CD4-positive, alpha-beta memory T cell (primary cell): ENCODE measurements at regions not wholly inside any gene's neighbourhood (a gene's known extent, or its start where the extent isn't known, plus 50 kb on each side); places are given as distances from the start of the nearest gene placed in this dataset.

Experiments used
- CTCF ChIA-PET: fragments of 350-600 bp; sonication (Branson Sonifier 250); formaldehyde crosslinking; loops from one replicate; lab custom pipeline; 2021; ENCODE audit warnings: inconsistent platforms; ENCODE audit not compliant: partially characterized antibody; lab: Charles Lee
- POLR2A ChIA-PET: fragments of 350-600 bp; sonication (Branson Sonifier 250); formaldehyde crosslinking; loops from one replicate; lab custom pipeline; 2021; ENCODE audit not compliant: partially characterized antibody; lab: Charles Lee
- DNase-seq, 5 donors: peaks; one replicate each; pipeline versions ENCODE4 v3.0.0 to v3.0.0-alpha.2; 2020 to 2022; ENCODE audit warnings: mixed read lengths in 1 of 5
- H3K27ac ChIP-seq: one replicate; pipeline ENCODE4 v1.7.0; 2013; ENCODE audit warnings: low read depth, low read length
- H3K27me3 ChIP-seq: 2 replicates; pipeline ENCODE4 v1.7.0; 2013; ENCODE audit warnings: mild to moderate bottlenecking, low read length, moderate library complexity; ENCODE audit not compliant: insufficient read depth
- H3K36me3 ChIP-seq: 2 replicates; pipeline ENCODE4 v1.7.0; 2013; ENCODE audit warnings: mild to moderate bottlenecking, low read length, moderate library complexity; ENCODE audit not compliant: insufficient read depth
- H3K4me1 ChIP-seq: 2 replicates; pipeline ENCODE4 v1.7.0; 2013; ENCODE audit warnings: mild to moderate bottlenecking, low read length, moderate library complexity; ENCODE audit not compliant: insufficient read depth
- H3K4me3 ChIP-seq, 2 donors: one replicate each; pipeline ENCODE4 v1.7.0; 2013; ENCODE audit warnings: low read length in 2 of 2, mild to moderate bottlenecking in 1 of 2
- H3K9me3 ChIP-seq, 2 donors: one replicate each; pipeline ENCODE4 v1.7.0; 2013; ENCODE audit warnings: low read length in 2 of 2, control low read depth in 1 of 2; ENCODE audit not compliant: control insufficient read depth in 1 of 2
- H3K27ac Mint-ChIP-seq, 7 donors: one replicate each; pipeline ENCODE4 v1.8.0; 2020 to 2021; ENCODE audit warnings: mixed read lengths in 7 of 7, mild to moderate bottlenecking in 6 of 7, inconsistent platforms in 3 of 7, moderate library complexity in 3 of 7
- H3K27me3 Mint-ChIP-seq, 2 donors: one replicate each; pipeline ENCODE4 v1.8.0; 2020 to 2021; ENCODE audit warnings: mixed read lengths in 2 of 2
- H3K36me3 Mint-ChIP-seq, 2 donors: one replicate each; pipeline ENCODE4 v1.8.0; 2020 to 2021; ENCODE audit warnings: mixed read lengths in 2 of 2, inconsistent platforms in 1 of 2, mild to moderate bottlenecking in 1 of 2
- H3K4me1 Mint-ChIP-seq, 4 donors: one replicate each; pipeline ENCODE4 v1.8.0; 2020 to 2021; ENCODE audit warnings: mixed read lengths in 4 of 4, mild to moderate bottlenecking in 1 of 4
- H3K4me3 Mint-ChIP-seq, 8 donors: one replicate each; pipeline ENCODE4 v1.8.0; 2020 to 2021; ENCODE audit warnings: mixed read lengths in 8 of 8, mild to moderate bottlenecking in 7 of 8, moderate library complexity in 6 of 8, inconsistent platforms in 3 of 8
- H3K9me3 Mint-ChIP-seq, 8 donors: one replicate each; pipeline ENCODE4 v1.8.0; 2020 to 2021; ENCODE audit warnings: mixed read lengths in 8 of 8, mild to moderate bottlenecking in 5 of 8, inconsistent platforms in 3 of 8, moderate library complexity in 1 of 8
- intact Hi-C: fragments of 100-400 bp; cut with micrococcal nuclease; formaldehyde crosslinking; loops from one replicate; pipeline ENCODE4 v1.15.1; 2023

DNA sequence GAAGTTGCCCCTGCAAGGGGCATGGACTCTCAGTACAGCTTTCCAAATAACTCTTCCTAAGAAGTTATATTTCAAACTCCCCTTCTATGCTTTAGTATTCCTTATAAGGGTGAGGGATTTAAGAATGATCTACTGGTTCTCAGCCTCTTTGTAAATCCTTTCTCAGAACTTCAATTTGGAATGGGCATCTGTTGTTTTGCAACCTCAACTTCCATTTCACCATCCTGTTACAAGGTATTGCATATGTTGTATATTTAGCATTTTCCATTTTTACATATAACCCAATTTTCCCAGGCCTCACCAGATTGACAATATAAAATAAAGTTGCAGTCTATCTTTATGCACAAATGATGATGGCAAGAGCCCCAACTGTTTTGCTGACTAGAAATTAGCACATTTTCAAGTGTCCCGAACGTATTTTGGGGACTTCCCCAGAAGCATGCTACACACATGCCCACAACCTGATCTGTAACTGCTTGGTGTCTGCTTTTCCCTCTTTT, 154.9 kb upstream of the CARMIL1 start:
- no peaks in the 10 kb centered on the region for H3K9me3 ChIP-seq
- Mint-ChIP-seq H3K36me3 (peaks cover 51 to 63% of the 10 kb centered on the region in 2 donors), H3K27me3 (no peaks in the 10 kb centered on the region), H3K27ac (peak overlapping the region in 1 of 7 donors; percentile 43), H3K4me3 (no peak overlapping the region), H3K4me1 (peaks cover 20 to 38% (median 33%) of the 10 kb centered on the region in 4 donors), H3K9me3 (peaks cover 0 to 1% (median 0%) of the 10 kb centered on the region in 8 donors)
- no peaks in the 10 kb centered on the region for H3K27me3 ChIP-seq
- CTCF ChIA-PET = no interaction called here
- H3K36me3 ChIP-seq = peaks cover 18% of the 10 kb centered on the region
- POLR2A ChIA-PET = interaction anchor here (1.8 to 2.2 kb wide), 2 partner anchors 11 to 14 kb away, joined by 5 to 10 read pairs; no protein-coding TSS in a partner anchor
- DNase-seq = no peak
- H3K4me3 ChIP-seq = no peak overlapping the region
- intact Hi-C loops = no loop called here
- peaks cover 8% of the 10 kb centered on the region for H3K4me1 ChIP-seq
- no peak overlapping the region for H3K27ac ChIP-seq

DNA sequence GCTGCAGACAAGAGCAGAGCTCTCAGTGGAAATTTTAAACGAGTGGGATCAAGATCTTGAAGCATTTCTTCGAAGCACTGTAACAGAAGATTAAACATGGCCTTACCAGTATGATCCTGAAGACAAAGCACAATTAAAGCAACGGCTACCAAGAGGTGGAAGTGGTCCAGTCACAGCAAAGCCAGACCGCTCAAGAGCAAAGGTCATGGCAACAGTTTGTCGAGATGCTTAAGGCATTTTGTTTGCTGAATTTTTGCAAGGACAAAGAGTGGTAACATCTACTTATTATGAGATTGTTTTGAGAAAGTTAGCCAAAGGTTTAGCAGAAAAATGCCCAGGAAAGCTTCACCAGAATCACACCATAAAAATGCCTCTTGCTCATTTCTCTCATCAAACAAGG, 153.4 kb upstream of the CARMIL1 start:
- Histone ChIP-seq H3K4me1 (peaks cover 17% of the 10 kb centered on the region), H3K27ac (no peak overlapping the region), H3K4me3 (no peak overlapping the region), H3K36me3 (peaks cover 18% of the 10 kb centered on the region), H3K27me3 (no peaks in the 10 kb centered on the region), H3K9me3 (no peaks in the 10 kb centered on the region)
- Mint-ChIP-seq H3K27me3 (no peaks in the 10 kb centered on the region), H3K4me1 (peaks cover 22 to 49% (median 32%) of the 10 kb centered on the region in 4 donors), H3K36me3 (peaks cover 60 to 68% of the 10 kb centered on the region in 2 donors), H3K9me3 (peaks cover 0 to 1% (median 0%) of the 10 kb centered on the region in 8 donors), H3K27ac (peak overlapping the region in 1 of 7 donors; percentile 29), H3K4me3 (no peak overlapping the region)
- DNase-seq = no peak
- ChIA-PET POLR2A (interaction anchor here (1.4 to 2.2 kb wide), 2 partner anchors 9 to 12 kb away, joined by 3 to 5 read pairs; no protein-coding TSS in a partner anchor), CTCF (interaction anchor here (0.6 to 0.7 kb wide), 2 partner anchors 11 to 96 kb away, joined by 3 to 7 read pairs; no protein-coding TSS in a partner anchor)
- intact Hi-C loops = no loop called here

DNA sequence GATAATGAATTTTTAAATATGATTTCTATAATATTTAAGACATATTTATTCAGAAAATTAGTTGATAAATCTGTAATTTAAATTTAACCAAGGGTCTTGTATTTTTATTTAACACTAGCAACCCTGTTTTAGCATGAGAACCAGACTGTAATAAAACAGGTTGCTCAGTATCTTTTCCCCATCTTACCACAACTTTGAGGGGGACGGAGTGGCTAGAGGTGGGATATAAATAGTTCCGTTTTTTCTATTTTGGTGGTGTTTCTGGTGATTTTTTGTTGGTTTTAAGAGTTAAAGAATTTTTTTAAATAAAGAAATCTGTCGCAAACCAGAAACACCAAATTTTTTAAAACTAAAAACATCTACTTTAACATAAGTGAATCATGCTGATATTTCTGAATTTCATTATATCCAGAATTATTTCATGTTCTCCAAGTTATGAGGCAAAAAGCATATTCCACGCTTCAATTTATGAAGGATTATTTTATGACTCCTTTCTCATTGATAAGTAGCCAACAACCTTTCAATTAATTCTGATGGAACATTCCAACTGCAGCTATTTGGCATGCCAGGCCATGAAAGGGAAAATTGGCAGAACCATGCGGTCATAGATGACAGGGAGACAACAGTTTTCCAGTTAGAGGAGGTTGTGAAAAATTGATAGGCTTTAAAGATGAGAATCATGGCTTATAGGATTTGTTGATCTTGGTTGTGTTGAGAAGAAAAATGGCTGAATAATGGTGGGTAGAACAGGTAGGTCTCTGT, 151.9 kb upstream of the CARMIL1 start:
- peak overlapping the region in 2 of 7 donors; percentile 38 to 84 for H3K27ac Mint-ChIP-seq

DNA sequence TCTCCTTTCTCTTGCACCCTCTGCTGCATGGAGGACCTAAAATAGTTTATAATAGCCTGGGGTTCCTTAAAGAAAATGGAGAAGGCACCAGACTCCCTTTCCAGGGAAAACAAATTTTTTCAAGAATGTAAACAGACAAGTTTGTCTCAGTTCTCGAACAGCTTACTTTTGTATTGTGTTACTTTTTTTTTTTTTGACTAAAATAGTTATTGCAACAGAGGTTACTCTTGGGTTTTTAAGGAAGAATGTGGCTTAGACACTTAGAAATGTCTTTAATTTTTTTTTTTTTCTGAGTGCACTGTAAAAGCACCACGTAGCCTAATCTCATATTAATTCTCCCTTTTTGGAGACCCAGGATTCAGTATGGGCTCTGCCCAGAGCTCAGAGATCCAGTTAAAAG, 148.7 kb upstream of the CARMIL1 start:
- H3K36me3 Mint-ChIP-seq = peaks cover 51 to 55% of the 10 kb centered on the region in 2 donors
- peaks cover 23 to 62% (median 46%) of the 10 kb centered on the region in 4 donors for H3K4me1 Mint-ChIP-seq
- Histone ChIP-seq H3K4me1 (peaks cover 59% of the 10 kb centered on the region), H3K27ac (no peak overlapping the region), H3K9me3 (no peaks in the 10 kb centered on the region), H3K36me3 (peaks cover 14% of the 10 kb centered on the region), H3K4me3 (no peak overlapping the region), H3K27me3 (no peaks in the 10 kb centered on the region)
- H3K27me3 Mint-ChIP-seq = no peaks in the 10 kb centered on the region
- peaks cover 0 to 13% (median 8%) of the 10 kb centered on the region in 8 donors for H3K9me3 Mint-ChIP-seq
- no peak overlapping the region for H3K27ac Mint-ChIP-seq
- POLR2A ChIA-PET = interaction anchor here (0.7 to 1.9 kb wide), 3 partner anchors 8 to 104 kb away, joined by 5 to 8 read pairs (median 6); no protein-coding TSS in a partner anchor
- H3K4me3 Mint-ChIP-seq = peak overlapping the region in 1 of 8 donors; percentile 17
- CTCF ChIA-PET = interaction anchor here (0.7 kb wide), 1 partner anchor 197 kb away, joined by 4 read pairs; no protein-coding TSS in a partner anchor
- intact Hi-C loops = no loop called here
- DNase-seq = no peak

More for the DNA sequence above, 151.9 kb upstream of the CARMIL1 start:
- Mint-ChIP-seq H3K4me3 (peak overlapping the region in 1 of 8 donors; percentile 62), H3K27me3 (no peaks in the 10 kb centered on the region), H3K4me1 (peaks cover 25 to 53% (median 35%) of the 10 kb centered on the region in 4 donors), H3K36me3 (peaks cover 60 to 68% of the 10 kb centered on the region in 2 donors), H3K9me3 (peaks cover 0 to under 1% (median 0%) of the 10 kb centered on the region in 8 donors)
- ChIA-PET CTCF (interaction anchor here (0.8 kb wide), 1 partner anchor 100 kb away, joined by 3 read pairs; no protein-coding TSS in a partner anchor), POLR2A (interaction anchor here (0.9 to 2.2 kb wide), 2 partner anchors 9 to 10 kb away, joined by 4 to 11 read pairs; no protein-coding TSS in a partner anchor)
- no peaks in the 10 kb centered on the region for H3K9me3 ChIP-seq
- H3K27ac ChIP-seq = no peak overlapping the region
- H3K36me3 ChIP-seq = peaks cover 18% of the 10 kb centered on the region
- DNase-seq = no peak
- H3K27me3 ChIP-seq = no peaks in the 10 kb centered on the region
- intact Hi-C loops = no loop called here
- peaks cover 28% of the 10 kb centered on the region for H3K4me1 ChIP-seq
- no peak overlapping the region for H3K4me3 ChIP-seq

DNA sequence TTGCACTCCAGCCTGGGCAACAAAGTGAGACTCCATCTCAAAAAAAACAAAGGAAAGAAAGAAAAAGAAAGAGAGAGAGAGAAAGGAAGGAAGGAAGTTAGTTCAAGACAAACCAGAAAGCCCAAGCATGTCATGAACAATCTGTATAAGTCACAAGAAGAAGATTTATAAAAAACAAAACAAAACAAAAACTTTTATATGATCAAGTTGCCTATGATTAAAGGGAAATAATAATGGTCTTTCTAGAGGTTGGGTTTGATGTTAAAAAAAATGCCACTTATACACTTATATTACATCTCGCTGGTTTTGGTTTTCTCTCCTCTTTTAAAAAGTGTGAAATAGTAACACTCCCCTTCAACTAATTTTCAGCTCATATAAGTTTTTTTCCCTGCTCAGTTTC, 146.2 kb upstream of the CARMIL1 start:
- Histone ChIP-seq H3K27me3 (no peaks in the 10 kb centered on the region), H3K4me3 (no peak overlapping the region), H3K36me3 (peaks cover 6% of the 10 kb centered on the region), H3K9me3 (no peaks in the 10 kb centered on the region), H3K27ac (no peak overlapping the region), H3K4me1 (peaks cover 76% of the 10 kb centered on the region)
- peaks cover 0 to 13% (median 8%) of the 10 kb centered on the region in 8 donors for H3K9me3 Mint-ChIP-seq
- ChIA-PET POLR2A (no interaction called here), CTCF (no interaction called here)
- peak overlapping the region in 3 of 7 donors; percentile 36 to 62 (median 44) for H3K27ac Mint-ChIP-seq
- no peak for DNase-seq
- peaks cover 40 to 48% of the 10 kb centered on the region in 2 donors for H3K36me3 Mint-ChIP-seq
- intact Hi-C loops = no loop called here
- peak overlapping the region in 7 of 8 donors; percentile 17 to 63 (median 49) for H3K4me3 Mint-ChIP-seq
- H3K4me1 Mint-ChIP-seq = peaks cover 34 to 78% (median 54%) of the 10 kb centered on the region in 4 donors
- no peaks in the 10 kb centered on the region for H3K27me3 Mint-ChIP-seq

DNA sequence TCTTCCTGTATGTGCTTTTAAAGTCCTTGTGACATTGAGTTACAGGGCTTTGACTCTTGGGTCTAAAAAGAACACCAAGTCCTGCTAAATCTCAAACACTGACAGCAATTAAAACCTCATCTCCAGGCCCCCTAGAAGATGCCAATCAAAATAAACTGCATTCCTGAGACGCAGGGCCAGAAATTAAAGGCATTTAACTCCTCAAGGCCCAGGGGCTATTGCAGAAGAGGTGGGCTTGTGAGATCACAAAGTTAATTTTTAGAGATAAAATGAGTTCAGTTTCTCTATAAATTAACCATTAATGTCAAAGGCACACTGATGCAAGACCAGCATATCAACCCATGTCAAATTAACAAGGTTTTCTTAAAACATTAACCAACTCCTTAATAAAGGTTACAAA, 145.6 kb upstream of the CARMIL1 start:
- H3K4me1 ChIP-seq = peaks cover 76% of the 10 kb centered on the region
- H3K4me3 ChIP-seq = no peak overlapping the region
- H3K27me3 ChIP-seq = no peaks in the 10 kb centered on the region
- Mint-ChIP-seq H3K4me1 (peaks cover 34 to 79% (median 53%) of the 10 kb centered on the region in 4 donors), H3K27me3 (no peaks in the 10 kb centered on the region), H3K9me3 (peaks cover 0 to 13% (median 8%) of the 10 kb centered on the region in 8 donors), H3K27ac (peak overlapping the region in 1 of 7 donors; percentile 24), H3K36me3 (peaks cover 36 to 49% of the 10 kb centered on the region in 2 donors), H3K4me3 (peak overlapping the region in 3 of 8 donors; percentile 12 to 54 (median 44))
- H3K36me3 ChIP-seq = no peaks in the 10 kb centered on the region
- no peak overlapping the region for H3K27ac ChIP-seq
- H3K9me3 ChIP-seq = no peaks in the 10 kb centered on the region
- intact Hi-C loops = no loop called here
- ChIA-PET POLR2A (no interaction called here), CTCF (no interaction called here)
- DNase-seq = no peak
